ENCODE measurements at regions not wholly inside any gene's neighbourhood (a gene's known extent, or its start where the extent isn't known, plus 50 kb on each side); places are given as distances from the start of the nearest gene placed in this dataset.

DNA sequence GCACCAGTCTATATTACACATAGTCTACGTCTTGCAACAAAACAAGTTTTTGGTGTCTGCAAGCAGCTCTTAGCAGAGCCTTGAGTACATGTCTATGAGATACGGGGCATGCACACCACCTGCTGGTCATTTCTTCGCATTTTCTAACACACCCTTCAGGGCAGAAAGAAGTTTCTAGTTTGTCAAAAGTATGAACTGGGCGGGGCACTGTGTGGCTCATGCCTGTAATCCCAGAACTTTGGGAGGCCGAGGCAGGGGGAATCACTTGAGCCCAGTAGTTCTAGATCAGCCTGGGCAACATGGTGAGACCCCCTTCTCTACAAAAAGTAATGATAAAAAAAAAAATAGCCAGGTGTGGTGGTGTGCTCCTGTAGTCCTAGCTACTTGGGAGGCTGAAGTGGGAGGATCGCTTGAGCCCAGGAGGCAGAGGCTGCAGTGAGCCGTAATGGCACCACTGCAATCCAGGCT is 64.2 kb upstream of the ARL8B start:
- Mint-ChIP-seq H3K27ac (no peak overlapping the region), H3K9me3 (no peaks in the 10 kb centered on the region), H3K27me3 (ENCODE audit: insufficient read depth) (peaks cover 3% of the 10 kb centered on the region), H3K4me1 (no peaks in the 10 kb centered on the region), H3K36me3 (ENCODE audit: low read depth) (no peaks in the 10 kb centered on the region), H3K4me3 (no peak overlapping the region)
- Histone ChIP-seq H3K4me1 (ENCODE audit: control insufficient read depth, insufficient read depth, low read length) (no peaks in the 10 kb centered on the region), H3K9ac (ENCODE audit: extremely low read depth, low read length, poor library complexity, severe bottlenecking) (no peak overlapping the region), H3K4me3 (ENCODE audit: low read length) (no peak overlapping the region), H3K36me3 (ENCODE audit: control insufficient read depth, insufficient read depth, low read length) (no peaks in the 10 kb centered on the region), H3K27me3 (ENCODE audit: control insufficient read depth, insufficient read depth, low read length, poor library complexity, severe bottlenecking) (no peaks in the 10 kb centered on the region), H3K27ac (ENCODE audit: low read depth, low read length) (no peak overlapping the region), H3K9me3 (ENCODE audit: control insufficient read depth, low read length) (no peaks in the 10 kb centered on the region)
- WGBS, 2 experiments (ENCODE audit: insufficient coverage in 1 of 2, insufficient read length in 1 of 2), result 68 to 77% methylated on average over 6 to 7 of the region's 7 CpGs
- TF ChIP-seq, protein P1, sequence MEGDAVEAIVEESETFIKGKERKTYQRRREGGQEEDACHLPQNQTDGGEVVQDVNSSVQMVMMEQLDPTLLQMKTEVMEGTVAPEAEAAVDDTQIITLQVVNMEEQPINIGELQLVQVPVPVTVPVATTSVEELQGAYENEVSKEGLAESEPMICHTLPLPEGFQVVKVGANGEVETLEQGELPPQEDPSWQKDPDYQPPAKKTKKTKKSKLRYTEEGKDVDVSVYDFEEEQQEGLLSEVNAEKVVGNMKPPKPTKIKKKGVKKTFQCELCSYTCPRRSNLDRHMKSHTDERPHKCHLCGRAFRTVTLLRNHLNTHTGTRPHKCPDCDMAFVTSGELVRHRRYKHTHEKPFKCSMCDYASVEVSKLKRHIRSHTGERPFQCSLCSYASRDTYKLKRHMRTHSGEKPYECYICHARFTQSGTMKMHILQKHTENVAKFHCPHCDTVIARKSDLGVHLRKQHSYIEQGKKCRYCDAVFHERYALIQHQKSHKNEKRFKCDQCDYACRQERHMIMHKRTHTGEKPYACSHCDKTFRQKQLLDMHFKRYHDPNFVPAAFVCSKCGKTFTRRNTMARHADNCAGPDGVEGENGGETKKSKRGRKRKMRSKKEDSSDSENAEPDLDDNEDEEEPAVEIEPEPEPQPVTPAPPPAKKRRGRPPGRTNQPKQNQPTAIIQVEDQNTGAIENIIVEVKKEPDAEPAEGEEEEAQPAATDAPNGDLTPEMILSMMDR (conservative IDR thresholded peaks at IDR 0.05), result peak; percentile 73
- peak; percentile 74 for DNase-seq

DNA sequence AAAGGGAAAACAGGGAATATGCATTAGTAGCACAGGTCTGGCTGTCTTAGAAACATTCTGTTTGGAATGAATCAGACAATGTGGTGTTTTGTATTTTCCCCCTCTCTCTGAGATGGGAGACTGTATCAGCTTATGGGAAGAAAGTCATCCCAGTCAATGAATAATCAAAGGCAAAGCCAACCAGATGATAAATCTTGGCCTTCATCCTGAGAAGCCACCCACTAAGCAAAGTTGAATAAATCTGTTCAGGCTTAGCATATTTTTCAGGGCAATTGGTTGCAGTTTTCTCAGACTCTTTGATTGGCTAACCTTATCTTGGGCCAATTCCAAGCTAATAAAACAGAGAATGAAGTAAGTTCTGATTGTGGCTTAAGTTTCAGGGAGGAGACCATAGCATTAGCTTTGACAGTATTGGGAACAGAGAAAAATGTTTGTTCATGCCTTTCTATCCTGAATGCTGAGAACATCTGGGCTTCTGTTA is 63.6 kb upstream of the ARL8B start:
- Histone ChIP-seq H3K4me3 (ENCODE audit: low read length) (no peak overlapping the region), H3K9ac (ENCODE audit: extremely low read depth, low read length, poor library complexity, severe bottlenecking) (no peak overlapping the region), H3K36me3 (ENCODE audit: control insufficient read depth, insufficient read depth, low read length) (no peaks in the 10 kb centered on the region), H3K27ac (ENCODE audit: low read depth, low read length) (no peak overlapping the region), H3K4me1 (ENCODE audit: control insufficient read depth, insufficient read depth, low read length) (no peaks in the 10 kb centered on the region), H3K9me3 (ENCODE audit: control insufficient read depth, low read length) (no peaks in the 10 kb centered on the region), H3K27me3 (ENCODE audit: control insufficient read depth, insufficient read depth, low read length, poor library complexity, severe bottlenecking) (no peaks in the 10 kb centered on the region)
- no peaks in the 10 kb centered on the region for H3K4me1 Mint-ChIP-seq
- H3K27me3 Mint-ChIP-seq (ENCODE audit: insufficient read depth), result peaks cover 3% of the 10 kb centered on the region
- TF ChIP-seq, protein P1 (conservative IDR thresholded peaks at IDR 0.05), result no peak
- H3K27ac Mint-ChIP-seq, result no peak overlapping the region
- no peak for DNase-seq
- no peaks in the 10 kb centered on the region for H3K9me3 Mint-ChIP-seq
- H3K4me3 Mint-ChIP-seq, result no peak overlapping the region
- no peaks in the 10 kb centered on the region for H3K36me3 Mint-ChIP-seq (ENCODE audit: low read depth)

DNA sequence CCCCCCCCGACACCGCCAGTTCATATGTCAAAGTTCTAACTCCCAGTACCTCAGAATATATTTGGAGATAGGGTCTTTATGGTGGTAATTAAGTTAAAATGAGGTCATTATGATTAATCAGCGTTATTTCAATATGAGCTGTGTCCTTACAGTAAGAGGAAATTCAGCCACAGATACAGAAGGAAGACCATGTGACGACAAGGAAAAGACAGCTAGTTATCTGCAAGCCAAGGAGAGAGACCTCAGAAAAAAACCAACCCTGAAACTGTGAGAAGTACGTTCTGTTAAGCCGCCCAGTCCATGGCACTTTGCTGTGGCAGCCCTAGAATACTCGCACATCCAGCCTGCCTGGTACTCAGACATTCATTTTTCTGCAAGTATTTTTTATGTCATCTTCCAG is 62.3 kb upstream of the ARL8B start:
- Mint-ChIP-seq H3K27me3 (ENCODE audit: insufficient read depth) (peaks cover 3% of the 10 kb centered on the region), H3K27ac (no peak overlapping the region), H3K4me1 (no peaks in the 10 kb centered on the region), H3K9me3 (no peaks in the 10 kb centered on the region), H3K36me3 (ENCODE audit: low read depth) (no peaks in the 10 kb centered on the region), H3K4me3 (no peak overlapping the region)
- Histone ChIP-seq H3K9ac (ENCODE audit: extremely low read depth, low read length, poor library complexity, severe bottlenecking) (no peak overlapping the region), H3K27me3 (ENCODE audit: control insufficient read depth, insufficient read depth, low read length, poor library complexity, severe bottlenecking) (no peaks in the 10 kb centered on the region), H3K36me3 (ENCODE audit: control insufficient read depth, insufficient read depth, low read length) (no peaks in the 10 kb centered on the region), H3K4me1 (ENCODE audit: control insufficient read depth, insufficient read depth, low read length) (no peaks in the 10 kb centered on the region), H3K9me3 (ENCODE audit: control insufficient read depth, low read length) (no peaks in the 10 kb centered on the region), H3K4me3 (ENCODE audit: low read length) (no peak overlapping the region), H3K27ac (ENCODE audit: low read depth, low read length) (no peak overlapping the region)
- WGBS, 2 experiments (ENCODE audit: insufficient coverage in 1 of 2, insufficient read length in 1 of 2), result 90 to 97% methylated on average over 5 to 6 of the region's 7 CpGs
- TF ChIP-seq, protein P1 (conservative IDR thresholded peaks at IDR 0.05), result no peak
- no peak for DNase-seq

Measured in endodermal cell (in vitro differentiated cells).